Fibroblast of the conjunctiva (primary cell): ENCODE measurements at regions not wholly inside any gene's neighbourhood (a gene's known extent, or its start where the extent isn't known, plus 50 kb on each side); places are given as distances from the start of the nearest gene placed in this dataset.
A peak's percentile ranks its signal among the peaks of the same experiment; 100 is the strongest.

Experiments
- DNase-seq: peaks from one replicate; pipeline ENCODE4 v3.0.0-alpha.2; 2010; ENCODE audit warnings: low read depth

DNA sequence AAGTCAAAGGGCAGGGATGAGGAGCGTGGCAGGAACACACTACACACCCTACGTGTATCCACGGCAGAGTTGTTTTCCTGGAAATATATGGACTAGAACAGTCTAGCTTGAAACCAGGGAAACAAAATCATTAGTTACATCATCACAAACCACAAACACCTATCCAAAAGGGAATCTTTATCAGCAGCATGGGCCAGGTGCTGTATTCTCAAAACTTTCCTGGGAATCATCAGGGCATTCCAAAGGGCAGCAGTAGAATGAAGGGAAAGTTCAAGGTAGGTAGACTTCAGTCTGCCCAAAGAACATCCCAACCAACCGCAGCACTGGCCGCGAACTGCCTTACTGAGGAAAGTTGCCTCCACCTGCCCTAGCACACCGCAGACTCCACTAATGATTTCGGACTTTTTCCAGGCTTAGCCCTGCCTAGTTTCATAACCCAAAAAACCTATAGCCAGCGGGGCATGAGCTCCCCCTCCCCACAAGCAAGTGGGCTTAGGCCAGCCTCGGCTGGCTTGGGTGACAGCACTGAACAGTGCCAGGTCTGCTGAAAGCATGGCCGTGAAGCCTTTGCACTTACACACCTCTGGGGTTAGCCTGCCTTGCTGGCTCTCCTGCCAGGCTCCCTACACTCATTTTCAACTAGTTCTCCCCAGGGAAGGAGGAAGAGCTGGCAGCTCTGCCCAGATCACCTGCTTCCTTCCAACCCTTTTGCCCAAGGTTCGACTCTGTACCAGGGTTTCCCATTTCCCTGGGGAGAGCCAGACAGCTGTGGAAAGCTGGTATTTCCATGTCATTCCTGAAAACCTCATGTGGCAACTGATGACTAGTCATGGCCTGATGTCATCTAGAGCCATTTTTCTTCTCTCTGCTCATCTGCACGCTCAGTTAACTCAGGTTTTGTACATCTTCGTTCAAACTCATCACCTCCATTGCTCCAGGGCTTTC is 77.3 kb upstream of the UBAC2 start:
- DNase-seq: no peak

GRCh38 chr13:99124046-99124400 is 76.6 kb upstream of the UBAC2 start:
- DNase-seq: no peak

- no peak for DNase-seq
Measured at GRCh38 chr13:99124794-99125316, 75.8 kb upstream of the UBAC2 start.

GRCh38 chr13:99125326-99125915 is 75.2 kb upstream of the UBAC2 start:
- DNase-seq: no peak

- no peak for DNase-seq
Measured at GRCh38 chr13:99126821-99127220, 73.8 kb upstream of the UBAC2 start.

GRCh38 chr13:99129050-99129449 is 71.6 kb upstream of the UBAC2 start:
- DNase-seq: no peak

GRCh38 chr13:99129951-99130350 is 70.7 kb upstream of the UBAC2 start:
- no peak for DNase-seq

DNA sequence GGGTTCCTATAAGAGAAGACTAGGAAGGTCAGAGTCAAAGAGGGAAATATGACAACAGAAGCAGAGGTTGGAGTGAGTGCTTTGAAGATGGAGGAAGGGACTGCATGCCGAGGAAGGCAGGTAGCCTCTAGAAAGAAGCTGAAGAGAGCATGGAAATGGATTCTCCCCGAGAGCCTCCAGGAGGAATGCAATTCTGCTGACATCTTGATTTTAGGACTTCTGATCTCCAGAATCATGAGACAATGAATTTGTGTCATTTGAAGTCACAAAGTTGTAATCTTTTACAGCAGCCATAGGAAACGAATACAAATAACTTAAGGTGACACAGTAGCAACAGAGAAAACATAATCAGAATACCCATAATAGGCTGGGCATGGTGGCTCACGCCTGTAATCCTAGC is 69.2 kb upstream of the UBAC2 start:
- DNase-seq: no peak

GRCh38 chr13:99132295-99132835 is 68.3 kb upstream of the UBAC2 start:
- no peak for DNase-seq

GRCh38 chr13:99133230-99133629 is 67.4 kb upstream of the UBAC2 start:
- no peak for DNase-seq

DNA sequence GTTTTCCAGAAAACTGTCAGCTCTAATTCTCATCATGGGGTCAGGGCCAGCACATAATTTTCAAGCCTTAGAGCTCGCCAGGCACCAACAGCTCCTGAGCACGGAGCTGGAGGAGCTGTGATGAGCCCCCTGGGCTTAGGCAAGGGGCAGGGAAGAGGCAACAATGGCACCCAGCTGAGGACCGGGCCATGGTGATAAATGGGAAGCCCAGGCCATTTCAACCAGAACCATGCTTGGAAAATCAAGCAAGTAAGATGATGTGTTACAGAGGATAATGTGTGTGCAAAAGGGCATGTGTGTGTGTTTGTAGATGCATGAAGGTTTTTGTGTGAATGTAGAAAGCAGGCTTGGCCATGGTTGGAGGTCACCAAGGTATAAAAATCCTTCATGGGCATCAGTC is 66.8 kb upstream of the UBAC2 start:
- DNase-seq: no peak

- DNase-seq: no peak
Measured at GRCh38 chr13:99135591-99135990, 65.1 kb upstream of the UBAC2 start.

GRCh38 chr13:99136427-99136954 is 64.2 kb upstream of the UBAC2 start:
- DNase-seq: no peak

DNA sequence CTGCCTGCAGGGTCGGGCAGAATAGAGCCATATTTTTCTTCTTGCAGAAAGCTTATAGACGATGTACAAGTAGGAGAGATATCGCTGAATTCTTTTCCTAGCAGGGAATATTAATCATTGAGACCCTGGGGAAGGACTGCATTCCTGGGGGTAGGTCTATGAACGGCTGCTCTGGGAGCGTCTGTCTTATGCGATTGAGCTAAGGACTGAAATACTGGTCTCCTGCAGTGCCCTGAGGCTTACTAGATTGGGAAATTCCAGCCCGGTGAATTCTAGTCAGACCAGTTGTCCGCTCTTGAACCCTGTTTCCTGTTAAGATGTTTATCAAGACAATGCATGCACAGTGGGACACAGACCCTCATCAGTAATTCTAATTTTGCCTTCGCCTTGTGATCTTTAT is 59.8 kb upstream of the UBAC2 start:
- no peak for DNase-seq

DNA sequence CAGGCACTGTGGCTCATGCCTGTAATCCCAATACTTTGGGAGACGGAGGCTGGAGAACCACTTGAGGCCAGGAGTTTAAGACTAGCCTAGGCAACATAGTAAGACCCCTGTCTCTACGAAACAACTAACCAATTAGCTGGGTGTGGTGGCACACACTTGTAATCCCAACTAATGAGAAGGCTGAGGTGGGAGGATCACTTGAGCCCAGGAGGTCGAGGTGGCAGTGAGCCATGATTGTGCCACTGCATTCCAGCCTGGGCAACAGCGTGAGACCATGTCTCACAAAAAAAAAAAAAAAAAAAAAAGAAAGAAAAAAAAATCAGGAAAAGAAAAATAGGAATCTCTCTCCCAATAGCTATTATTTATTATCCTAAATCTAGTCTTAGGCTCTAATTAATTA is 56.8 kb upstream of the UBAC2 start:
- no peak for DNase-seq

DNA sequence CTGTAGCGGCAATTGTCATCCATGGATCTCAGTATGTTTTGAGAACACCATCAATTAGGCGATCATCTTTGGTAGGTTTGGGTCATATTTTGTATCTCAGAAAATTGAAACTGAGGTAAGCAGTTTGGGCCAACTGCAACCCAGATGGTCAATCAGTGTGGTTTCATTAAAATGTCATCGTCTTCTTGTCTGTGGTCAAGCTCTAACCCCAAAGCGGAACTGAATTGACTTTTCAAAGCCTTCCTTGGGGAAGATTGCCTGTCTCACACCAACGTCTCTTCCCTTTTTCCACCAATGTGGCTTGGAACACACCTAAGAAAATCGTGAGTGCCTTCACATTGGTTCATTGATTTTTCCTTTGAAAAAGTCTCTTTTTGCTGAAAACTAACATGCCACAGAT is 56.3 kb upstream of the UBAC2 start:
- no peak for DNase-seq

DNA sequence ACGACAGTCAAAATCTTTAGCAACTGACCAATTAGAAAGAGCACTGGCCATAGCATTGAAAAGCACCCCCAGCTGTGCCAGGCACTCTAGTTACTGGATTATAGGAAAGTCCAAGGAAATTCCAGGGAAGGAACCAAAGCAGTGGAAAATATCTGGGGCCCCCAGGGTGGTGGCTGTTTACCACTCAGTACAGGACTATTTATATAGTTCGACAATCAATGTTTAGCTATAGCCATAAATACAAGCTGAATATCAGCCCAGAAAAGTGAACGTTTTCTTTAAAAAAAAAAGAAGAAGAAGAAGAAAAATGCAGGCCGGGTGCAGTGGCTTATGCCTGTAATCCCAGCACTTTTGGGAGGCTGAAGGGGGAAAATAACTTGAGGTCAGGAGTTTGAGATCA is 55.2 kb upstream of the UBAC2 start:
- no peak for DNase-seq

- peak; percentile 17 for DNase-seq
Measured at GRCh38 chr13:99150575-99151361, 49.9 kb upstream of the UBAC2 start.
